CD4-positive, alpha-beta memory T cell (primary cell): ENCODE measurements at regions not wholly inside any gene's neighbourhood (a gene's known extent, or its start where the extent isn't known, plus 50 kb on each side); places are given as distances from the start of the nearest gene placed in this dataset.

Experiments used
- CTCF ChIA-PET: fragments of 350-600 bp; sonication (Branson Sonifier 250); formaldehyde crosslinking; loops from one replicate; lab custom pipeline; 2021; ENCODE audit warnings: inconsistent platforms; ENCODE audit not compliant: partially characterized antibody; lab: Charles Lee
- POLR2A ChIA-PET: fragments of 350-600 bp; sonication (Branson Sonifier 250); formaldehyde crosslinking; loops from one replicate; lab custom pipeline; 2021; ENCODE audit not compliant: partially characterized antibody; lab: Charles Lee
- DNase-seq, 5 donors: peaks; one replicate each; pipeline versions ENCODE4 v3.0.0 to v3.0.0-alpha.2; 2020 to 2022; ENCODE audit warnings: mixed read lengths in 1 of 5
- H3K27ac ChIP-seq: one replicate; pipeline ENCODE4 v1.7.0; 2013; ENCODE audit warnings: low read depth, low read length
- H3K27me3 ChIP-seq: 2 replicates; pipeline ENCODE4 v1.7.0; 2013; ENCODE audit warnings: mild to moderate bottlenecking, low read length, moderate library complexity; ENCODE audit not compliant: insufficient read depth
- H3K36me3 ChIP-seq: 2 replicates; pipeline ENCODE4 v1.7.0; 2013; ENCODE audit warnings: mild to moderate bottlenecking, low read length, moderate library complexity; ENCODE audit not compliant: insufficient read depth
- H3K4me1 ChIP-seq: 2 replicates; pipeline ENCODE4 v1.7.0; 2013; ENCODE audit warnings: mild to moderate bottlenecking, low read length, moderate library complexity; ENCODE audit not compliant: insufficient read depth
- H3K4me3 ChIP-seq, 2 donors: one replicate each; pipeline ENCODE4 v1.7.0; 2013; ENCODE audit warnings: low read length in 2 of 2, mild to moderate bottlenecking in 1 of 2
- H3K9me3 ChIP-seq, 2 donors: one replicate each; pipeline ENCODE4 v1.7.0; 2013; ENCODE audit warnings: low read length in 2 of 2, control low read depth in 1 of 2; ENCODE audit not compliant: control insufficient read depth in 1 of 2
- H3K27ac Mint-ChIP-seq, 7 donors: one replicate each; pipeline ENCODE4 v1.8.0; 2020 to 2021; ENCODE audit warnings: mixed read lengths in 7 of 7, mild to moderate bottlenecking in 6 of 7, inconsistent platforms in 3 of 7, moderate library complexity in 3 of 7
- H3K27me3 Mint-ChIP-seq, 2 donors: one replicate each; pipeline ENCODE4 v1.8.0; 2020 to 2021; ENCODE audit warnings: mixed read lengths in 2 of 2
- H3K36me3 Mint-ChIP-seq, 2 donors: one replicate each; pipeline ENCODE4 v1.8.0; 2020 to 2021; ENCODE audit warnings: mixed read lengths in 2 of 2, inconsistent platforms in 1 of 2, mild to moderate bottlenecking in 1 of 2
- H3K4me1 Mint-ChIP-seq, 4 donors: one replicate each; pipeline ENCODE4 v1.8.0; 2020 to 2021; ENCODE audit warnings: mixed read lengths in 4 of 4, mild to moderate bottlenecking in 1 of 4
- H3K4me3 Mint-ChIP-seq, 8 donors: one replicate each; pipeline ENCODE4 v1.8.0; 2020 to 2021; ENCODE audit warnings: mixed read lengths in 8 of 8, mild to moderate bottlenecking in 7 of 8, moderate library complexity in 6 of 8, inconsistent platforms in 3 of 8
- H3K9me3 Mint-ChIP-seq, 8 donors: one replicate each; pipeline ENCODE4 v1.8.0; 2020 to 2021; ENCODE audit warnings: mixed read lengths in 8 of 8, mild to moderate bottlenecking in 5 of 8, inconsistent platforms in 3 of 8, moderate library complexity in 1 of 8
- intact Hi-C: fragments of 100-400 bp; cut with micrococcal nuclease; formaldehyde crosslinking; loops from one replicate; pipeline ENCODE4 v1.15.1; 2023

DNA sequence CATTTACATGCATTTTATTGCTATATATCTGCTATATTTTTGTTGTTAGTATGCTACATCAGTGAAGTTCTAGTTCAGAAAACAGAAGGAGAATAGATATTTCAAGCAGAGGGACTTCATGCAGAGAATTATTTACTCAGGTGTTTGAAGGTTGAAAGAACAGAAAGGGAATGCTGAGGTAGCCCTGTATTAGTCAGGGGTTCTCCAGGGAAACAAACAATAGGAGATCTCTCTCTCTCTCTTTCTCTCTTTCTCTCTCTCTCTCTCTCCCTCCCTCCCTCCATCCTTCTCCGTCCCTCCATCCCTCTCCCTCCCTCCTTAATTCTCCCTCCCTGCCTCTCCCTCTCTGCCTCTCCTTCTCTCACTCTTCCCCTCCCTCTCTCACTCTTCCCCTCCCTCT, 114.3 kb upstream of the TDRD3 start:
- intact Hi-C loops: no loop called here
- Mint-ChIP-seq H3K4me3 (no peak overlapping the region), H3K36me3 (no peaks in the 10 kb centered on the region), H3K27ac (no peak overlapping the region), H3K27me3 (peaks cover 2 to 6% of the 10 kb centered on the region in 2 donors), H3K9me3 (no peaks in the 10 kb centered on the region), H3K4me1 (no peaks in the 10 kb centered on the region)
- H3K9me3 ChIP-seq: no peaks in the 10 kb centered on the region
- no peaks in the 10 kb centered on the region for H3K4me1 ChIP-seq
- H3K27ac ChIP-seq: no peak overlapping the region
- no peaks in the 10 kb centered on the region for H3K36me3 ChIP-seq
- ChIA-PET POLR2A (no interaction called here), CTCF (no interaction called here)
- H3K27me3 ChIP-seq: no peaks in the 10 kb centered on the region
- no peak overlapping the region for H3K4me3 ChIP-seq
- no peak for DNase-seq

DNA sequence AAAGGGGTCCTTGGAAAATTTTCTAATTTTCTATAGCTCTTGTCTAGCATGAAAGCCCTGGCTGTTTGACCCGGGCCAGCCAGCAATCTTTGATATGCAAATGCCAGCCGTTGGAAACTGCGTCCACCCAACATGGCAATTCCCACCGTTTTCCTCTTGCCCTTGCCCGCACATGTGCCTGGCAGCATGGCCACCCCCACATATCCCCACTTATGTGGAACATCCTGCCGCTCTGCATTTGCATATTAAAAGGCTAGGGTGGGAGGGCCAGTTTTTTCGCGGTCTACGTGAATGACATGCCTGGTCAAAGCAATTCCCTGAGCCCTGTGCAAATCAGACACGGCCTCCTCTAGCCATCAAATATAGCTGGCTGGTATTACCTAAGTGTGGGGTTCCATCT, 110.3 kb upstream of the TDRD3 start:
- Mint-ChIP-seq H3K4me3 (no peak overlapping the region), H3K36me3 (no peaks in the 10 kb centered on the region), H3K27ac (no peak overlapping the region), H3K9me3 (no peaks in the 10 kb centered on the region), H3K27me3 (peaks cover 4 to 6% of the 10 kb centered on the region in 2 donors), H3K4me1 (peaks cover 0 to 2% (median 0%) of the 10 kb centered on the region in 4 donors)
- Histone ChIP-seq H3K4me3 (no peak overlapping the region), H3K27me3 (no peaks in the 10 kb centered on the region), H3K27ac (no peak overlapping the region), H3K9me3 (no peaks in the 10 kb centered on the region), H3K4me1 (no peaks in the 10 kb centered on the region), H3K36me3 (no peaks in the 10 kb centered on the region)
- intact Hi-C loops: no loop called here
- ChIA-PET POLR2A (interaction anchor here (0.6 kb wide), 1 partner anchor 25 kb away, joined by 3 read pairs; no protein-coding TSS in a partner anchor), CTCF (no interaction called here)
- DNase-seq: no peak

DNA sequence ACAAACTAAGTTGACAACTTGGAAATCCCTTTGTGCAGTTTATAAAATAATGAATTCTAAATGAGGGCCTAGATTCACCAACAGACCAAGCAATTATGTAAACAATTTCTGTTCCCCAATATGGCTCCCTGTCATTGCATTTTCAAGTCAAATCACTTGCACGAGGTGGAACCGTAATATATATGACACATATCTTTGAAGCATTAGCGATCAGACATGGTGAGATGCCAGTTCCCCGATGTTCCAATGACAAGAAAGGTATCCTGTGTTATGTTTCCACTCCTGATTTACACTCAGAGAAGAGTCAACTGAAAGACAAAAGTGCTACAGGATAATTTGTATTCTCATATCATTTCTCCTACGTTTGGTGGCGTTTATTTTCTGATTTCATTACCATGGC, 108.5 kb upstream of the TDRD3 start:
- no peaks in the 10 kb centered on the region for H3K4me1 ChIP-seq
- POLR2A ChIA-PET: no interaction called here
- Mint-ChIP-seq H3K4me3 (no peak overlapping the region), H3K27ac (no peak overlapping the region), H3K36me3 (no peaks in the 10 kb centered on the region), H3K27me3 (peaks cover 4 to 6% of the 10 kb centered on the region in 2 donors), H3K4me1 (peaks cover 0 to 2% (median 0%) of the 10 kb centered on the region in 4 donors), H3K9me3 (no peaks in the 10 kb centered on the region)
- intact Hi-C loops: no loop called here
- no peak for DNase-seq
- no peak overlapping the region for H3K27ac ChIP-seq
- H3K4me3 ChIP-seq: no peak overlapping the region
- H3K36me3 ChIP-seq: no peaks in the 10 kb centered on the region
- H3K27me3 ChIP-seq: no peaks in the 10 kb centered on the region
- H3K9me3 ChIP-seq: no peaks in the 10 kb centered on the region
- CTCF ChIA-PET: no interaction called here

DNA sequence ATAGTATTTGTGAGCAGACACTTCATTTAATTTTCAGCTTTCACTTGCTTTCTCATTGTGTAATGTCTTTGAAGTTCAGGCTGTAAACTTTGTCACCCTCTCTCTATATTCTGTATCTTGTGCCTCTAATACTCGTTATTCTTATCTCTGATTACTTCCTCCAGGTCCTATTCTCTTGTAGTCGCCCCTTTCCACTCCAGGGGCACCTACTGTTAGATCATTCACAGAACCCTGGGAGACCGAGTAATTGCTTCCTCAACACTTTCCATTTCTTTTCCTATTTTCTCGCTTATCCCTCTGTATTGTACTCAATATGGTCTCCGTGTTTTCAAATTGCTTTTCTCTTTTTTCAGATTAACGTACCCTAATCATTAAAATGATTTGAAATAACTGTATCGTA, 93.9 kb upstream of the TDRD3 start:
- no peak overlapping the region for H3K4me3 ChIP-seq
- H3K27ac ChIP-seq: no peak overlapping the region
- DNase-seq: no peak
- CTCF ChIA-PET: no interaction called here
- POLR2A ChIA-PET: no interaction called here
- H3K36me3 ChIP-seq: no peaks in the 10 kb centered on the region
- H3K27me3 ChIP-seq: no peaks in the 10 kb centered on the region
- peaks cover 8 to 16% of the 10 kb centered on the region in 2 donors for H3K27me3 Mint-ChIP-seq
- H3K36me3 Mint-ChIP-seq: no peaks in the 10 kb centered on the region
- H3K27ac Mint-ChIP-seq: no peak overlapping the region
- intact Hi-C loops: no loop called here
- H3K4me1 Mint-ChIP-seq: no peaks in the 10 kb centered on the region
- H3K9me3 Mint-ChIP-seq: no peaks in the 10 kb centered on the region
- H3K4me3 Mint-ChIP-seq: no peak overlapping the region
- H3K4me1 ChIP-seq: no peaks in the 10 kb centered on the region
- H3K9me3 ChIP-seq: no peaks in the 10 kb centered on the region

DNA sequence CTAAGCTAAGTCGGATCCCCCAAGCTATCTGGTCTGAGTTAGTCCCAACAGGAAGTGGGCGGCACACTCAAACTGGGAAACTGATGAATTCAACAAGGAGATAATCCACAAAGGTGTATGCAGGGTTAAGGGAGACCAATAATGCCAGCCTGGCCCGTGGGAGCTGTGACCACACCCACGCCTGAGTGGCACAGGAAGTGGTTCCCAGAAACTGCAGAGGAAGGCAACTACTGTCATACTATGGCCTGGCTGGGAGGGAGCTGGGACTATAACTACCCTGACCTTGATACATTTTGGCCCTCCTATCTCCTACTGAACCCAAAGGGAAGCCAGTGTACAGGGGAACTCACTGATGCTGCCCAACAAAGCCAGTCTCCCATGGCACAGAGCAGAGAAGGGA, 85.5 kb upstream of the TDRD3 start:
- no peak for DNase-seq
- intact Hi-C loops: no loop called here
- ChIA-PET CTCF (interaction anchor here (0.6 to 0.9 kb wide), 2 partner anchors 120 to 230 kb away, joined by 3 to 6 read pairs; no protein-coding TSS in a partner anchor), POLR2A (interaction anchor here (0.6 kb wide), 1 partner anchor 25 kb away, joined by 3 read pairs; no protein-coding TSS in a partner anchor)
- Mint-ChIP-seq H3K27ac (no peak overlapping the region), H3K4me3 (no peak overlapping the region), H3K4me1 (peaks cover 10 to 12% (median 10%) of the 10 kb centered on the region in 4 donors), H3K9me3 (no peaks in the 10 kb centered on the region), H3K36me3 (no peaks in the 10 kb centered on the region), H3K27me3 (peaks cover 4% of the 10 kb centered on the region in 2 donors)
- Histone ChIP-seq H3K36me3 (no peaks in the 10 kb centered on the region), H3K4me1 (peaks cover 9% of the 10 kb centered on the region), H3K9me3 (no peaks in the 10 kb centered on the region), H3K4me3 (no peak overlapping the region), H3K27me3 (no peaks in the 10 kb centered on the region), H3K27ac (no peak overlapping the region)

DNA sequence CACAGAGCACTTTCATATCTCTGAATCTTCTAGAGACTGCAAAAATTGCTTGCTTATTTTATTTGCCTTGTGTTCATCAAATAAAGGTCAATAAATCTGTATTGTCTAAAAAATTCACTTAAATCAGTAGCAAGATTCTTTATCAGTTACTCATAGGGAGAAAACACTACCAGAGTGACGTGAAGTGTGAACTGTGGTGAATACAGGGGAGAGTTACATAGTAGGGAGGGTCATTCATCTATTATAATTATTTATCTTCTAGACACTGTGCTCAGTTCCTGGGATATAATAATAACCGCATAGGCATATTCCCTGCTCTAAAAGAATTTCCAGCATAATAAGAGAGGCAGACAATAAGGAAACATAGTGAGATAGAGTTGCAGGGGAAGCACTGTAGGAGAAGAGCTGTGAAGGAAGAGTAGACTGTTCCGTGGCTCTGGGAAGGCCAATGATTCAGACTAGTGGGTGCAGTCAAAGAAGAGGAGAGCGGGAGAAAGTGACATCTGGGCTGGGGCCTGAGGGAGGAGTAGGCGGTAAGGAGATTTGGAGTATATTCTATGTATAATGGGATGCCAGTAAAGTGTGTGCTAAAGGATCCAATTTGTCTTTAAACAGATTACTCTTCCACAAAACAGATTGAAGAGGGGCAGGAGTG, 84.0 kb upstream of the TDRD3 start:
- Mint-ChIP-seq H3K36me3 (no peaks in the 10 kb centered on the region), H3K27ac (no peak overlapping the region), H3K9me3 (no peaks in the 10 kb centered on the region), H3K4me3 (no peak overlapping the region), H3K4me1 (peaks cover 10 to 12% (median 10%) of the 10 kb centered on the region in 4 donors), H3K27me3 (peaks cover 0 to 1% of the 10 kb centered on the region in 2 donors)
- DNase-seq: no peak
- Histone ChIP-seq H3K9me3 (no peaks in the 10 kb centered on the region), H3K27ac (no peak overlapping the region), H3K36me3 (no peaks in the 10 kb centered on the region), H3K4me1 (peaks cover 9% of the 10 kb centered on the region), H3K27me3 (no peaks in the 10 kb centered on the region), H3K4me3 (no peak overlapping the region)
- ChIA-PET POLR2A (interaction anchor here (0.8 kb wide), 1 partner anchor 17 kb away, joined by 4 read pairs; no protein-coding TSS in a partner anchor), CTCF (no interaction called here)
- intact Hi-C loops: no loop called here

DNA sequence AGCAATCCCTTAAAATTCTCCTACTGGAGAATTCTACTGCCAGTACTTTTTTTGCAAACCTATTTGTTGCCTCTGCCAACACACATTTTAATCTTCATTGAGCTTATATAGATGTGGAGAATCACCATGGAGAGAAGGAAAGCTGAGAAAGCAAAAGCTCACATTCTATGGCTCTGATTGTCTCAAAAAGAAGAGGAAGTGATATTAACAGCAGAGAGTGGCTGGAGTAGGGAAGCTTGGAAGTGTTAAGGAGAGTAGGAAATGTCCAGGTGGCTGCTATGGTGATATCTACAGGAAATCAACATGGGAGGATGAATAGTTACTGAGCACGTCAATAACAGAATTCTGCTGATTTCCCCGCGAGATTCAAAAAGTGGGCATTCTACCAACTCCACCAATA, 78.8 kb upstream of the TDRD3 start:
- ChIA-PET CTCF (no interaction called here), POLR2A (no interaction called here)
- Mint-ChIP-seq H3K4me1 (no peaks in the 10 kb centered on the region), H3K27me3 (peaks cover 1 to 4% of the 10 kb centered on the region in 2 donors), H3K36me3 (no peaks in the 10 kb centered on the region), H3K9me3 (no peaks in the 10 kb centered on the region), H3K27ac (no peak overlapping the region), H3K4me3 (no peak overlapping the region)
- Histone ChIP-seq H3K36me3 (no peaks in the 10 kb centered on the region), H3K9me3 (no peaks in the 10 kb centered on the region), H3K27me3 (no peaks in the 10 kb centered on the region), H3K4me3 (no peak overlapping the region), H3K4me1 (no peaks in the 10 kb centered on the region), H3K27ac (no peak overlapping the region)
- DNase-seq: no peak
- intact Hi-C loops: no loop called here
